Panc1 (cell line): ENCODE measurements at regions not wholly inside any gene's neighbourhood (a gene's known extent, or its start where the extent isn't known, plus 50 kb on each side); places are given as distances from the start of the nearest gene placed in this dataset.

Experiments used
- ATAC-seq: fragments of 200-7000 bp; cut with Tn5 transposase; 2 replicates; pipeline ENCODE4 v1.9.1; 2020; ENCODE audit warnings: mild to moderate bottlenecking, moderate library complexity
- BruUV-seq: library from RNA; stranded (reverse); fragments of 400-500 nt; replicated peaks from 2 replicates; lab custom pipeline; 2021; lab: Mats Ljungman, UMichigan
- CTCF ChIA-PET: fragments of 300-600 bp; sonication (Branson Sonifier 250); formaldehyde crosslinking; loops from one replicate; lab custom pipeline; 2022; ENCODE audit warnings: antibody characterized with exemption; lab: Charles Lee
- POLR2A ChIA-PET: fragments of 300-600 bp; sonication (Branson Sonifier 250); formaldehyde crosslinking; loops from one replicate; lab custom pipeline; 2022; ENCODE audit warnings: antibody characterized with exemption; lab: Charles Lee
- DNase-seq: peaks from one replicate; pipeline ENCODE4 v3.0.0-alpha.2; 2010; ENCODE audit warnings: low read depth, low spot score
- H3K27ac ChIP-seq: 2 replicates; pipeline ENCODE4 v1.5.1; 2011; ENCODE audit warnings: mild to moderate bottlenecking, low read length, inconsistent platforms
- H3K27me3 ChIP-seq: fragments of 200-500 bp; sonication (Bioruptor generic); 2 replicates; pipeline ENCODE4 v1.6.0; 2014; ENCODE audit warnings: low read length, inconsistent platforms; ENCODE audit not compliant: control insufficient read depth, insufficient read depth
- H3K36me3 ChIP-seq: fragments of 200-500 bp; sonication (Bioruptor generic); 2 replicates; pipeline ENCODE4 v1.5.1; 2014; ENCODE audit warnings: inconsistent platforms, mild to moderate bottlenecking, low read length, moderate library complexity; ENCODE audit not compliant: control insufficient read depth, insufficient read depth
- H3K4me1 ChIP-seq: 2 replicates; pipeline ENCODE4 v1.5.1; 2011; ENCODE audit warnings: inconsistent platforms, mild to moderate bottlenecking, low read length, moderate library complexity; ENCODE audit not compliant: control insufficient read depth, insufficient read depth
- H3K4me3 ChIP-seq, 2 experiments: 2 replicates each; pipeline ENCODE4 v1.5.1; 2011 to 2012; ENCODE audit warnings: low read depth in 2 of 2, low read length in 2 of 2, mild to moderate bottlenecking in 2 of 2, inconsistent platforms in 1 of 2, moderate library complexity in 1 of 2
- H3K9me3 ChIP-seq: fragments of 200-500 bp; sonication (Bioruptor generic); 2 replicates; pipeline ENCODE4 v1.5.1; 2014; ENCODE audit warnings: low read depth, mild to moderate bottlenecking, inconsistent platforms, low read length, moderate library complexity; ENCODE audit not compliant: control insufficient read depth, insufficient read depth
- POLR2AphosphoS5 ChIP-seq: IDR thresholded peaks from 2 replicates; pipeline ENCODE4 v1.6.1; 2012; ENCODE audit warnings: mild to moderate bottlenecking, low read depth, low read length, moderate library complexity
- SIN3A ChIP-seq: IDR thresholded peaks from 2 replicates; pipeline ENCODE4 v1.6.1; 2012; ENCODE audit warnings: low read depth, mild to moderate bottlenecking, low read length, moderate library complexity, borderline replicate concordance; ENCODE audit not compliant: insufficient read depth
- TCF7L2 ChIP-seq: IDR thresholded peaks from 2 replicates; pipeline ENCODE4 v1.6.1; 2011; ENCODE audit warnings: mild to moderate bottlenecking, low read depth, low read length, inconsistent platforms
- in situ Hi-C: cut with HindIII; loops from 2 replicates; pipeline ENCODE4 v1.10.0; 2016; ENCODE audit warnings: low sequenced_read_pairs, low pct_unique_long_range_greater_than_20kb
- intact Hi-C: fragments of 100-400 bp; cut with micrococcal nuclease; formaldehyde crosslinking; loops from one replicate; pipeline ENCODE4 v1.10.0; 2022; ENCODE audit not compliant: unreplicated experiment
- TF ChIP-seq, protein P1 (sequence below), 2 experiments: IDR thresholded peaks; 2 replicates each; pipeline ENCODE4 v1.6.1; 2011 to 2012; ENCODE audit warnings: low read depth in 2 of 2, control low read depth in 1 of 2, low read length in 1 of 2, mild to moderate bottlenecking in 1 of 2, moderate library complexity in 1 of 2; ENCODE audit not compliant: insufficient read depth in 1 of 2
- TF ChIP-seq, protein P2 (sequence below): fragments of 450-650 bp; IDR thresholded peaks from 2 replicates; pipeline ENCODE4 v1.5.1; 2017; ENCODE audit warnings: mild to moderate bottlenecking

DNA sequence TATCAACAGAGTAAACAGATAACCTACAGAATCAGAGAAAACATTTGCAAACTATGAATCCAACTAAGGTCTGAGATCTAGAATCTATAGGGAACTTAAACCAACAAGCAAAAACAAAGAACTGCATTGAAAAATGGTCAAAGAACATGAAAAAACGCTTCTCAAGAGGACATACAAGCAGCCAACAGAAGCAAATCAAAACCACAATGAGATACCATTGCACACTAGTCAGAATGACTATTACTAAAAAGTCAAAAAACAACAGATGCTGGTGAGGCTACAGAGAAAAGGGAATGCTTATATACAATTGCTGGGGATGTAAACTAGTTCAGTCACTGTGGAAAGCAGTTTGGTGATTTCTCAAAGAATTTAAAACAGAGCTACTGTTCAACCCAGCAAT is 255.7 kb downstream of the TMEM47 start:
- intact Hi-C loops = no loop called here
- CTCF ChIA-PET = no interaction called here
- POLR2A ChIA-PET = no interaction called here

DNA sequence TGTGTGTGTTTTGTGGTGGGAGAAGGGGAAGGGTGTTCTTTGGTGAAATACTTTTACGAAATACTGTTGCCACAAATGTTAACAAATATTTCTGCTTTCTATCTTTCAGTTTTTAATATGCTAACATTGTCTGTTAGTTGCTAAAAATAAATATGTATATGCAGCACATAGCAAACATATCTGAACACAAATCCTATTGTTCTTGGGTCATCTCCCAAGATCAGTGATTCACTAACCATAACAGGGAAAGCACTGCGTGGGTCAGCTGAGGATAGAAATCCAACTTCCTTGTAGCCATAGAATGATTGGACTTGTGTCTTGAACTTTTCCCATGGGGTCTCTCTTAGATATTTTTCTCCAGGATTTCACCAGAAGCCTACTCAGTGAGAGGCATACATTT is 250.3 kb upstream of the FAM47A start:
- TF ChIP-seq, protein P1, sequence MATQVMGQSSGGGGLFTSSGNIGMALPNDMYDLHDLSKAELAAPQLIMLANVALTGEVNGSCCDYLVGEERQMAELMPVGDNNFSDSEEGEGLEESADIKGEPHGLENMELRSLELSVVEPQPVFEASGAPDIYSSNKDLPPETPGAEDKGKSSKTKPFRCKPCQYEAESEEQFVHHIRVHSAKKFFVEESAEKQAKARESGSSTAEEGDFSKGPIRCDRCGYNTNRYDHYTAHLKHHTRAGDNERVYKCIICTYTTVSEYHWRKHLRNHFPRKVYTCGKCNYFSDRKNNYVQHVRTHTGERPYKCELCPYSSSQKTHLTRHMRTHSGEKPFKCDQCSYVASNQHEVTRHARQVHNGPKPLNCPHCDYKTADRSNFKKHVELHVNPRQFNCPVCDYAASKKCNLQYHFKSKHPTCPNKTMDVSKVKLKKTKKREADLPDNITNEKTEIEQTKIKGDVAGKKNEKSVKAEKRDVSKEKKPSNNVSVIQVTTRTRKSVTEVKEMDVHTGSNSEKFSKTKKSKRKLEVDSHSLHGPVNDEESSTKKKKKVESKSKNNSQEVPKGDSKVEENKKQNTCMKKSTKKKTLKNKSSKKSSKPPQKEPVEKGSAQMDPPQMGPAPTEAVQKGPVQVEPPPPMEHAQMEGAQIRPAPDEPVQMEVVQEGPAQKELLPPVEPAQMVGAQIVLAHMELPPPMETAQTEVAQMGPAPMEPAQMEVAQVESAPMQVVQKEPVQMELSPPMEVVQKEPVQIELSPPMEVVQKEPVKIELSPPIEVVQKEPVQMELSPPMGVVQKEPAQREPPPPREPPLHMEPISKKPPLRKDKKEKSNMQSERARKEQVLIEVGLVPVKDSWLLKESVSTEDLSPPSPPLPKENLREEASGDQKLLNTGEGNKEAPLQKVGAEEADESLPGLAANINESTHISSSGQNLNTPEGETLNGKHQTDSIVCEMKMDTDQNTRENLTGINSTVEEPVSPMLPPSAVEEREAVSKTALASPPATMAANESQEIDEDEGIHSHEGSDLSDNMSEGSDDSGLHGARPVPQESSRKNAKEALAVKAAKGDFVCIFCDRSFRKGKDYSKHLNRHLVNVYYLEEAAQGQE (IDR thresholded peaks at IDR 0.05; ENCODE audit: insufficient read depth in 1 of 2, low read depth in 2 of 2, low read length in 1 of 2) = no peak
- TF ChIP-seq TCF7L2 = no peak
- TF ChIP-seq, protein P2, sequence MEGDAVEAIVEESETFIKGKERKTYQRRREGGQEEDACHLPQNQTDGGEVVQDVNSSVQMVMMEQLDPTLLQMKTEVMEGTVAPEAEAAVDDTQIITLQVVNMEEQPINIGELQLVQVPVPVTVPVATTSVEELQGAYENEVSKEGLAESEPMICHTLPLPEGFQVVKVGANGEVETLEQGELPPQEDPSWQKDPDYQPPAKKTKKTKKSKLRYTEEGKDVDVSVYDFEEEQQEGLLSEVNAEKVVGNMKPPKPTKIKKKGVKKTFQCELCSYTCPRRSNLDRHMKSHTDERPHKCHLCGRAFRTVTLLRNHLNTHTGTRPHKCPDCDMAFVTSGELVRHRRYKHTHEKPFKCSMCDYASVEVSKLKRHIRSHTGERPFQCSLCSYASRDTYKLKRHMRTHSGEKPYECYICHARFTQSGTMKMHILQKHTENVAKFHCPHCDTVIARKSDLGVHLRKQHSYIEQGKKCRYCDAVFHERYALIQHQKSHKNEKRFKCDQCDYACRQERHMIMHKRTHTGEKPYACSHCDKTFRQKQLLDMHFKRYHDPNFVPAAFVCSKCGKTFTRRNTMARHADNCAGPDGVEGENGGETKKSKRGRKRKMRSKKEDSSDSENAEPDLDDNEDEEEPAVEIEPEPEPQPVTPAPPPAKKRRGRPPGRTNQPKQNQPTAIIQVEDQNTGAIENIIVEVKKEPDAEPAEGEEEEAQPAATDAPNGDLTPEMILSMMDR = no peak
- Histone ChIP-seq H3K27ac (no peak overlapping the region), H3K36me3 (no peaks in the 10 kb centered on the region), H3K4me3 (no peak overlapping the region), H3K27me3 (no peaks in the 10 kb centered on the region), H3K4me1 (no peaks in the 10 kb centered on the region), H3K9me3 (no peaks in the 10 kb centered on the region)
- ChIA-PET CTCF (no interaction called here), POLR2A (no interaction called here)
- DNase-seq = no peak
- BruUV-seq = no TSS peak
- intact Hi-C loops (no loop called here), in situ Hi-C loops (no loop called here)
- no peak for ATAC-seq

More for the DNA sequence above, 255.7 kb downstream of the TMEM47 start:
- no peaks in the 10 kb centered on the region for H3K27me3 ChIP-seq
- no peaks in the 10 kb centered on the region for H3K9me3 ChIP-seq
- no TSS peak for BruUV-seq
- DNase-seq (no peak), ATAC-seq (no peak)
- in situ Hi-C loops = no loop called here
- no peaks in the 10 kb centered on the region for H3K36me3 ChIP-seq
- TF ChIP-seq POLR2AphosphoS5 (no peak), SIN3A (no peak), TCF7L2 (no peak)
- TF ChIP-seq, protein P1 (IDR thresholded peaks at IDR 0.05; ENCODE audit: insufficient read depth in 1 of 2, low read depth in 2 of 2, low read length in 1 of 2) = no peak
- TF ChIP-seq, protein P2 = no peak
- H3K4me1 ChIP-seq = no peaks in the 10 kb centered on the region
- no peak overlapping the region for H3K4me3 ChIP-seq
- H3K27ac ChIP-seq = no peak overlapping the region
